GM23248 (cell line): ENCODE measurements at regions not wholly inside any gene's neighbourhood (a gene's known extent, or its start where the extent isn't known, plus 50 kb on each side); places are given as distances from the start of the nearest gene placed in this dataset.

Source experiments
- DNase-seq: peaks from one replicate; pipeline ENCODE4 v3.0.0-alpha.2; 2015
- H2AFZ ChIP-seq: fragments of 200-600 bp; sonication (generic); 2 replicates; pipeline ENCODE4 v1.6.1; 2016; ENCODE audit warnings: antibody characterized with exemption
- H3F3A ChIP-seq: fragments of 200-600 bp; sonication (generic); 2 replicates; pipeline ENCODE4 v1.6.1; 2016; ENCODE audit warnings: mild to moderate bottlenecking, antibody characterized with exemption, mixed run types; ENCODE audit not compliant: insufficient read depth
- H3K27ac ChIP-seq: fragments of 200-600 bp; sonication (generic); 2 replicates; pipeline ENCODE4 v1.5.1; 2016; ENCODE audit warnings: mild to moderate bottlenecking
- H3K27me3 ChIP-seq: fragments of 200-600 bp; sonication (generic); replicated peaks from 2 replicates; pipeline ENCODE4 v1.6.1; 2016; ENCODE audit warnings: mild to moderate bottlenecking; ENCODE audit not compliant: insufficient read depth
- H3K36me3 ChIP-seq: fragments of 200-600 bp; sonication (generic); 2 replicates; pipeline ENCODE4 v1.6.1; 2016; ENCODE audit warnings: low read depth, mild to moderate bottlenecking
- H3K4me1 ChIP-seq: fragments of 200-600 bp; sonication (generic); 2 replicates; pipeline ENCODE4 v1.6.1; 2016; ENCODE audit warnings: mild to moderate bottlenecking; ENCODE audit not compliant: insufficient read depth
- H3K4me2 ChIP-seq: fragments of 200-600 bp; sonication (generic); one replicate; pipeline ENCODE4 v1.6.1; 2016; ENCODE audit warnings: mild to moderate bottlenecking; ENCODE audit not compliant: unreplicated experiment
- H3K4me3 ChIP-seq: fragments of 200-600 bp; sonication (generic); 2 replicates; pipeline ENCODE4 v1.5.1; 2016; ENCODE audit warnings: mild to moderate bottlenecking
- H3K79me2 ChIP-seq: fragments of 200-600 bp; sonication (generic); 2 replicates; pipeline ENCODE4 v1.6.1; 2016; ENCODE audit warnings: mild to moderate bottlenecking; ENCODE audit not compliant: insufficient read depth
- H3K9ac ChIP-seq: fragments of 200-600 bp; sonication (generic); 2 replicates; pipeline ENCODE4 v1.6.1; 2016; ENCODE audit warnings: mild to moderate bottlenecking
- H3K9me2 ChIP-seq: fragments of 200-600 bp; sonication (generic); 2 replicates; pipeline ENCODE4 v1.6.1; 2016; ENCODE audit warnings: mixed run types, mild to moderate bottlenecking, moderate library complexity; ENCODE audit not compliant: insufficient read depth
- H3K9me3 ChIP-seq: fragments of 200-600 bp; sonication (generic); one replicate; pipeline ENCODE4 v1.6.1; 2017; ENCODE audit warnings: low read depth
- H4K20me1 ChIP-seq: fragments of 200-600 bp; sonication (generic); 2 replicates; pipeline ENCODE4 v1.6.0; 2016; ENCODE audit not compliant: insufficient read depth
- EZH2 ChIP-seq: fragments of 200-600 bp; sonication (generic); IDR thresholded peaks from 2 replicates; pipeline ENCODE4 v1.6.1; 2018; ENCODE audit warnings: antibody characterized with exemption, mild to moderate bottlenecking; ENCODE audit not compliant: insufficient read depth, poor library complexity, severe bottlenecking
- EZH2phosphoT487 ChIP-seq: fragments of 200-600 bp; sonication (generic); IDR thresholded peaks from 2 replicates; pipeline ENCODE4 v1.6.1; 2018; ENCODE audit warnings: antibody characterized with exemption, moderate library complexity, mild to moderate bottlenecking, low read depth; ENCODE audit not compliant: insufficient read depth
- WGBS, 2 experiments: methylation state at CpG; one replicate each; pipeline ENCODE4 v1.1.6; 2015 to 2017; ENCODE audit warnings: low lambda C conversion rate in 2 of 2, low coverage in 1 of 2; ENCODE audit errors: missing lambda C conversion rate in 2 of 2; 5-methylcytosine and 5-hydroxymethylcytosine counted together
- in situ Hi-C: fragments of 300-500 bp; cut with MboI; formaldehyde crosslinking; loops from 2 replicates; pipeline ENCODE4 v1.15.0; 2020

DNA sequence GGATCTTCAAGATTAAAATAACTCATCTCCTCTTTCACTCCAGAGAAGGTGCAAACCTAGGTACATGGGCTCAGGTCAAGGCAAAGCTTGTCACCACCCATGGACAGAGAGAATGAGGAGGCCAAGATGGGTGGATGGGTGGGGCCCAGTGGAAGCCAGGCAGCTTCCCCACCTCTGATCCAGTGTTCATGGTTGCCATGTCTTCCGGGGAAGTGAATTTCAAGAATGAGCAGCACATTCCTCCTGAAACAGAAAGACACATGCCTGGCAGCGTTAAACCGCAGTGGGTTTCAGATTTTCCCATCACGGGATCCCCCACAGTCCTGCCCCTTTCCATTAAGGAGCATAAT lies 301.7 kb downstream of the EIPR1 start:
- no peak for DNase-seq
- H3K9me3 ChIP-seq: no peaks in the 10 kb centered on the region
- no peak overlapping the region for H3K27ac ChIP-seq
- H2AFZ ChIP-seq: no peak overlapping the region
- H3F3A ChIP-seq: no peaks in the 10 kb centered on the region
- no peak for TF ChIP-seq EZH2
- no peak for TF ChIP-seq EZH2phosphoT487
- WGBS, 2 experiments: 2 to 5% methylated on average over 4 of the region's 4 CpGs
- in situ Hi-C loops: no loop called here
- no peaks in the 10 kb centered on the region for H3K27me3 ChIP-seq
- H4K20me1 ChIP-seq: no peaks in the 10 kb centered on the region
- no peaks in the 10 kb centered on the region for H3K9me2 ChIP-seq
- no peaks in the 10 kb centered on the region for H3K79me2 ChIP-seq
- H3K9ac ChIP-seq: no peak overlapping the region
- no peak overlapping the region for H3K4me2 ChIP-seq
- no peaks in the 10 kb centered on the region for H3K36me3 ChIP-seq
- H3K4me1 ChIP-seq: no peaks in the 10 kb centered on the region
- no peak overlapping the region for H3K4me3 ChIP-seq

DNA sequence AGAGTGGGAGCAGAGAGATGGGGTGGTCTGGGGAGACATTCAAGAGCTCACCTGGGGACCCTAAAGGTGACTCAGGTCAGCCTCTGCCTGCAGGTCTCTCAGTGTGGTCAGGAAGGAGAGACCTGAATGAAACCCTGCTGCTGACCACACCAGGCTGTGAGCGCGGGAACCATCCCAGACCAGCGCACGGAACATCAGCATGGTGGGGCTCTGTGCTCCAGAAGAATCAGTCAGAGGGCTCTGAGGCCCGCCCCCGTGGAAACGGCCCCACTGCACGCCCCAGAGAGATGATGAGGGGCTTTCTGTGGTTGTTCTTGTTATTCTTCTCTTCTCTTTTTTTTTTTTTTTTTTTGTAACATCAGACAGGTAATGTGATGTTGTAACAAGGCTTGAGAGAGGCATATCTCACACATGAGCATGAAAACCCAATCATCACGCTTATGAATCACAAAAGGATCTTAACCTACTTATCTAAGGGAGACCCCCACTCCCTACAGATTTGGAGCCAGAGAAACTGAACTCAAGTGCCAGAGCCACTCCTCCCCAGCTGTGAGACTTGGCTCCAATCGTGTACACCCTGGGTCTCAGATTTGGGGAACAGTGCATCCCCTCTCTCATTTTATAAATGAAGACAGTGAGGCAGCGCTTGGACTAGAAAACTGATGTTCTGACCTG lies 302.2 kb downstream of the EIPR1 start:
- 31 to 32% methylated on average over 11 of the region's 11 CpGs for WGBS, 2 experiments
- in situ Hi-C loops: no loop called here
- Histone ChIP-seq H3K4me1 (no peaks in the 10 kb centered on the region), H3K27me3 (no peaks in the 10 kb centered on the region), H3K9me2 (no peaks in the 10 kb centered on the region), H3K27ac (no peak overlapping the region), H3F3A (no peaks in the 10 kb centered on the region), H2AFZ (no peak overlapping the region), H3K79me2 (no peaks in the 10 kb centered on the region), H4K20me1 (no peaks in the 10 kb centered on the region), H3K9me3 (no peaks in the 10 kb centered on the region), H3K9ac (no peak overlapping the region), H3K36me3 (no peaks in the 10 kb centered on the region), H3K4me2 (no peak overlapping the region), H3K4me3 (no peak overlapping the region)
- TF ChIP-seq EZH2phosphoT487 (no peak), EZH2 (no peak)
- no peak for DNase-seq

- Histone ChIP-seq H2AFZ (no peak overlapping the region), H3K27ac (no peak overlapping the region), H3K27me3 (no peaks in the 10 kb centered on the region), H4K20me1 (no peaks in the 10 kb centered on the region), H3K9ac (no peak overlapping the region), H3K4me2 (no peak overlapping the region), H3K9me3 (no peaks in the 10 kb centered on the region), H3K79me2 (no peaks in the 10 kb centered on the region), H3K36me3 (no peaks in the 10 kb centered on the region), H3K4me3 (no peak overlapping the region), H3K4me1 (no peaks in the 10 kb centered on the region), H3K9me2 (no peaks in the 10 kb centered on the region), H3F3A (no peaks in the 10 kb centered on the region)
- no peak for DNase-seq
- TF ChIP-seq EZH2phosphoT487: no peak
- TF ChIP-seq EZH2: no peak
- 29 to 34% methylated on average over 14 of the region's 14 CpGs for WGBS, 2 experiments
- in situ Hi-C loops: no loop called here
These were observed 303.9 kb downstream of the EIPR1 start for GRCh38 chr2:3073704-3074103.

- H3K4me3 ChIP-seq: no peak overlapping the region
- H4K20me1 ChIP-seq: no peaks in the 10 kb centered on the region
- H3K4me1 ChIP-seq: no peaks in the 10 kb centered on the region
- in situ Hi-C loops: no loop called here
- H2AFZ ChIP-seq: no peak overlapping the region
- TF ChIP-seq EZH2 (no peak), EZH2phosphoT487 (no peak)
- H3K9me3 ChIP-seq: no peaks in the 10 kb centered on the region
- DNase-seq: no peak
- no peaks in the 10 kb centered on the region for H3K79me2 ChIP-seq
- 4 to 5% methylated on average over 13 of the region's 13 CpGs for WGBS, 2 experiments
- no peaks in the 10 kb centered on the region for H3F3A ChIP-seq
- no peaks in the 10 kb centered on the region for H3K9me2 ChIP-seq
- H3K36me3 ChIP-seq: no peaks in the 10 kb centered on the region
- no peak overlapping the region for H3K9ac ChIP-seq
- no peaks in the 10 kb centered on the region for H3K27me3 ChIP-seq
- H3K27ac ChIP-seq: no peak overlapping the region
- H3K4me2 ChIP-seq: no peak overlapping the region
These were observed 304.5 kb downstream of the EIPR1 start for GRCh38 chr2:3073041-3073595.
